ENCODE measurements at regions not wholly inside any gene's neighbourhood (a gene's known extent, or its start where the extent isn't known, plus 50 kb on each side); places are given as distances from the start of the nearest gene placed in this dataset.

- no peak for TF ChIP-seq CTCF (IDR thresholded peaks at IDR 0.05; ENCODE audit: low read depth, low read length, missing input control)
- TF ChIP-seq GABPA (IDR thresholded peaks at IDR 0.05 in 1 of 2, conservative IDR thresholded peaks at IDR 0.05 in 1 of 2), result no peak
- no peak for TF ChIP-seq JUND (IDR thresholded peaks at IDR 0.05)
Observed at GRCh38 chr4:127000846-127001245, 631.9 kb upstream of the INTU start.
